Chondrocyte (in vitro differentiated cells): ENCODE measurements at regions not wholly inside any gene's neighbourhood (a gene's known extent, or its start where the extent isn't known, plus 50 kb on each side); places are given as distances from the start of the nearest gene placed in this dataset.

Experiments used
- DNase-seq: peaks from one replicate; pipeline ENCODE4 v3.0.0; 2021; ENCODE audit warnings: mixed read lengths, low spot score
- H3K27ac Mint-ChIP-seq: one replicate; pipeline ENCODE4 v1.8.0; 2021; ENCODE audit warnings: mild to moderate bottlenecking, moderate library complexity, mixed read lengths; ENCODE audit not compliant: unreplicated experiment
- H3K27me3 Mint-ChIP-seq: 2 replicates; pipeline ENCODE4 v1.8.0; 2021; ENCODE audit warnings: low read depth, mixed read lengths
- H3K36me3 Mint-ChIP-seq: 2 replicates; pipeline ENCODE4 v1.8.0; 2021; ENCODE audit warnings: low read depth, mixed read lengths
- H3K4me1 Mint-ChIP-seq: 2 replicates; pipeline ENCODE4 v1.8.0; 2021; ENCODE audit warnings: low read depth, mild to moderate bottlenecking, mixed read lengths
- H3K4me3 Mint-ChIP-seq: one replicate; pipeline ENCODE4 v1.8.0; 2021; ENCODE audit warnings: mild to moderate bottlenecking, moderate library complexity, mixed read lengths; ENCODE audit not compliant: unreplicated experiment
- H3K9me3 Mint-ChIP-seq: 2 replicates; pipeline ENCODE4 v1.8.0; 2021; ENCODE audit warnings: low read depth, mixed read lengths
- TF ChIP-seq, protein P1 (sequence below): fragments of 200-600 bp; sonication (generic); IDR thresholded peaks from 2 replicates; pipeline ENCODE4 v1.5.0; 2021; ENCODE audit warnings: antibody characterized with exemption, mild to moderate bottlenecking, moderate library complexity

DNA sequence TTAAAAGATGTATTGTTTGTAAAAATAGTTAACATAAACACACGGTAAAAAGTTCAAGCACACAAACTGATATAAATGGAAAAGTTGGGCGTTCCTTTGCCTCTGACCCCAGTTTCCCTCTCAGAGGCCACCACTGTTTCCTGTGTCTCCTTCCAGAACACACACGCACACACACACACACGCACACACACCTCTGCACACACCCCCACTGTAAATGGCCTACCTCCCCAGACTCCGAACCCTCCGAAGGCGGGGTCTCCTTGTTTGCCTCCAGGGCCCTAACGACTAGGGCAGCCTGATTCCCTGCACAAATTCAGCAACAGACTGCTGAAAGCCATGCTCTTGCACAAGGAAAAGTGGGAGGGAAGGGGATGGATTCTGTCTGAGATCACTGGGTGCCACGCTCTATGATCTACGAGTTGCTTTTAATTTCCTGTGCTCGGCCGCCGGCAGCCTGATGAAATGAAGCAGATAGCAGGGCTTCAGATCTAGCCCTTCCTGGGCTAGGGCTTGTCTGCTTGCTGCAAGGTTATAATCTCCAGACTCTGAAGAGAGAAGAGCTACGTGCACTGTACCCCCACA is 184.0 kb upstream of the IL12B start:
- H3K27me3 Mint-ChIP-seq = peaks cover 14% of the 10 kb centered on the region
- no peak for DNase-seq
- H3K36me3 Mint-ChIP-seq = peaks cover 3% of the 10 kb centered on the region
- TF ChIP-seq, protein P1, sequence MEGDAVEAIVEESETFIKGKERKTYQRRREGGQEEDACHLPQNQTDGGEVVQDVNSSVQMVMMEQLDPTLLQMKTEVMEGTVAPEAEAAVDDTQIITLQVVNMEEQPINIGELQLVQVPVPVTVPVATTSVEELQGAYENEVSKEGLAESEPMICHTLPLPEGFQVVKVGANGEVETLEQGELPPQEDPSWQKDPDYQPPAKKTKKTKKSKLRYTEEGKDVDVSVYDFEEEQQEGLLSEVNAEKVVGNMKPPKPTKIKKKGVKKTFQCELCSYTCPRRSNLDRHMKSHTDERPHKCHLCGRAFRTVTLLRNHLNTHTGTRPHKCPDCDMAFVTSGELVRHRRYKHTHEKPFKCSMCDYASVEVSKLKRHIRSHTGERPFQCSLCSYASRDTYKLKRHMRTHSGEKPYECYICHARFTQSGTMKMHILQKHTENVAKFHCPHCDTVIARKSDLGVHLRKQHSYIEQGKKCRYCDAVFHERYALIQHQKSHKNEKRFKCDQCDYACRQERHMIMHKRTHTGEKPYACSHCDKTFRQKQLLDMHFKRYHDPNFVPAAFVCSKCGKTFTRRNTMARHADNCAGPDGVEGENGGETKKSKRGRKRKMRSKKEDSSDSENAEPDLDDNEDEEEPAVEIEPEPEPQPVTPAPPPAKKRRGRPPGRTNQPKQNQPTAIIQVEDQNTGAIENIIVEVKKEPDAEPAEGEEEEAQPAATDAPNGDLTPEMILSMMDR = no peak
- peaks cover 38% of the 10 kb centered on the region for H3K4me1 Mint-ChIP-seq
- H3K27ac Mint-ChIP-seq = no peak overlapping the region
- H3K4me3 Mint-ChIP-seq = no peak overlapping the region
- no peaks in the 10 kb centered on the region for H3K9me3 Mint-ChIP-seq

DNA sequence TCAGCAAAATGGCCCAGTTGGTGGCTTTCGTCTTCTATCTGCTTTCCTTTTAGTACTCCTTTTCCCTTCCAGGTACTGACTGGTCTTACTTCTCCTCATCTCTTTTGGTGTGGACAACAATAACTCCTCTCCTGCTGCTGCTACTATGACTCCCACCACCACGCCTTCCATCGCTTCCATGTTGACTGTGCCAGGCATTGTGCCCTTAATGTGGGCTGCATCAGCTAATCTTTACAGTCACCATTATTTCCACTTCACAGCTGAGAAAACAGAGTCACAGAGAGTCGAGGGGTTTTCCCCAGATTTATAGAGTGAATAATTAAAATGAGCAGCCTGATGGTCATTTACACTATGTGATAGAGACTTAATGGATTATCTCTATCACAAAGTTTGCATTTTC is 184.9 kb upstream of the IL12B start:
- Mint-ChIP-seq H3K27ac (no peak overlapping the region), H3K4me1 (peaks cover 37% of the 10 kb centered on the region), H3K27me3 (peaks cover 14% of the 10 kb centered on the region), H3K9me3 (no peaks in the 10 kb centered on the region), H3K36me3 (peaks cover 3% of the 10 kb centered on the region), H3K4me3 (no peak overlapping the region)
- TF ChIP-seq, protein P1 = no peak
- no peak for DNase-seq

DNA sequence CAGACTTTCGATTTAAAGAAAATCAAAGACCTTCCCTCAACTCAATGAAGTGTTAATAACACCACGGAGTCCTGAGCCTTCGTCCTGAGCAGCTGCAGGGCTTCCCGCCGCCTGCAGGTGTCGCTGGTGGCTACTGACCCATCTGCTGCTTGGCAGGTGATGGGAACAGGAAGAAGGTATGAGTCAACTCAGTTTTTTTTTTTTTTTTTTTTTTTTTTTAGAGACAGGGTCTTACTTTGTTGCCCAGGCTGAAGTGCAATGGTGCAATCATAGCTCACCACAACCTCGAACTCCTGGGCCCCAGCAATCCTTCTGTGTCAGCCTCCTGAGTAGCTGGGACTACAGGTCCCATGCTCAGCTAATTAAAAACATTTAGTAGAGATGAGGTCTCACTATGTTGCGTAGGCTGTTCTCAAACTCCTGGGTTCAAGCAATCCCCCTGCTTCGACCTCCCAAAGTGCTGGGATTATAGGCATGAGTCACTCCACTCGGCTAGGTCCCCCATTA is 185.7 kb upstream of the IL12B start:
- no peak for DNase-seq
- H3K36me3 Mint-ChIP-seq = peaks cover 3% of the 10 kb centered on the region
- no peak overlapping the region for H3K27ac Mint-ChIP-seq

DNA sequence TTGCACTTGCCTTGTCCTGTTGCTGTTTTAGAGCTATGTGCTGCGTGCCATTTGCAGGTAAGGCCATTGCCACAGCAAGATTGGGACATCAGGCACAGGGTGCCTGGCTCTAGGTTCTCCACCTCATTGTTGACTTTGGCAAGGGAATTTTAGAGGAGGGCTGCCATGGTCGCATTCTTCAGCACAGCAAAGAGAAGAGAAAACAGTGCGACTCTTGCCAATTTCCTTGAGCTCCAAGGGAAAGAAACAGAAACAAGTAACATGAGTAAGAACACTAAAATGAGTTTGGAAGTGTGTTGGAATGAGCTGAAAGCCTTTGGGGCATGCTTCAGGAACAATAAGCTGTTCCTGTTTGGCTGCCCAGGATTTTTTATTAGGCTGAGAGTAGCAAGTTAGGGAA is 188.1 kb upstream of the IL12B start:
- peak overlapping the region; percentile 73 for H3K27ac Mint-ChIP-seq
- TF ChIP-seq, protein P1 = no peak
- no peak overlapping the region for H3K4me3 Mint-ChIP-seq
- peaks cover 12% of the 10 kb centered on the region for H3K27me3 Mint-ChIP-seq
- H3K9me3 Mint-ChIP-seq = no peaks in the 10 kb centered on the region
- H3K36me3 Mint-ChIP-seq = peaks cover 3% of the 10 kb centered on the region
- peaks cover 20% of the 10 kb centered on the region for H3K4me1 Mint-ChIP-seq
- no peak for DNase-seq

More for the DNA sequence above, 185.7 kb upstream of the IL12B start:
- Mint-ChIP-seq H3K27me3 (peaks cover 14% of the 10 kb centered on the region), H3K4me1 (peaks cover 29% of the 10 kb centered on the region), H3K4me3 (no peak overlapping the region), H3K9me3 (no peaks in the 10 kb centered on the region)
- TF ChIP-seq, protein P1 = peak; percentile 84

DNA sequence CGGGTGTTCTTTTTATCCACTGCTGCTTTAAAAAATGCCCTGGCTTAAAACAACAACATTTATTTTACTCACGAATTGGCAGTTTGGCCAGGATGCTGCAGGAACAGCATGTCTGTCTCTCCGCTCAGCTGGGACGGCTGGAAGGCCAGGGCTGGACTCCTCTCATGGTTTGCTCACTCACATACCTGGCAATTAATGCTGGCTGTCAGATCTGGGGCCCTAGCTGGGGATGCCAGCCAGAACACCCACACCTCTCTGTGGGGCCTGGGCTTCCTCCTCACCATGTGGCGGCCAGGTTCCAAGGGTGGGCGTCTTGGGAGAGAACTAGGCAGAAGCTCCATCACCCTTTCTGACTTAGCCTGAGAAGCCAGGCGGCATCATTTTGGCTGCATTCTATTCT is 189.1 kb upstream of the IL12B start:
- TF ChIP-seq, protein P1 = no peak
- Mint-ChIP-seq H3K9me3 (no peaks in the 10 kb centered on the region), H3K4me1 (peaks cover 21% of the 10 kb centered on the region), H3K27me3 (peaks cover 12% of the 10 kb centered on the region), H3K36me3 (peaks cover 3% of the 10 kb centered on the region), H3K4me3 (no peak overlapping the region), H3K27ac (peak overlapping the region; percentile 14)
- DNase-seq = no peak
